HFF-Myc (cell line): ENCODE measurements at regions not wholly inside any gene's neighbourhood (a gene's known extent, or its start where the extent isn't known, plus 50 kb on each side); places are given as distances from the start of the nearest gene placed in this dataset.

Source experiments
- DNase-seq: peaks from one replicate; pipeline ENCODE4 v3.0.0-alpha.2; 2011; ENCODE audit warnings: low read depth; ENCODE audit errors: extremely low read depth
- H3K4me3 ChIP-seq: replicated peaks from 2 replicates; pipeline ENCODE4 v1.5.1; 2011; ENCODE audit warnings: low read depth, mild to moderate bottlenecking, control low read depth, low read length
- TF ChIP-seq, protein P1 (sequence below): IDR thresholded peaks from 2 replicates; pipeline ENCODE4 v1.5.1; 2012; ENCODE audit warnings: mild to moderate bottlenecking, low read depth, low read length, control low read depth; ENCODE audit errors: missing control alignments

DNA sequence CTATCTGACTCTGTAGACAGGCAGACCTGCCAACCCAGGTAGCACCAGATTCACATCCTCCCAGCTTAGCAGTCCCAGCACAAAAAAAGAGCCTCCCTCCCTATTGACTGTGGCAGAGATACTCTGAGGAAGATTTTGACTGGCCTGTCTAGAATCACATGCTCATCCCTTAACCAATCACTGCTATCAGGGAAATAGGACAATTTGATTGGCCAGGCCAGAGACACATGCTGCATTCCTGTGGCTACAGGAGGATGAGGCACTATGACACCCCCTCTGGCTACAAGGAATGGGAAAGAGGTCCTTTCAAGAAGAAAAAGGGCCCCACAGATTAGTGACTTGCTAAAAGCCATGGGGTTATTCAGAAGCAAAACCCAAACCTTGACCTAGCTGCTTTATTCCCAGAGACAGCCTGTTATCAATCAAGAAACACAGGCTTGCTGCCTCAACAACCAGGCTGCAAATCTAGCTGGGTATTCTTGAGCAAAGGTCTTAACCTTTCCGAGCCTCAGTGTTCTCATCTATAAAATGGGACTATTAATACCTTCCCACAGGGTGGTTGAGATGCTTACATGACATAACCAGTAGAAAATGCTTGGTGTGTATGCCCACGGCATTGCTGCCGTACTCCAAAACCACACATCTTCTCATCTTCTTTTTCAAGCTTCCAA lies 147.6 kb downstream of the BCOR start:
- no peak for DNase-seq
- TF ChIP-seq, protein P1, sequence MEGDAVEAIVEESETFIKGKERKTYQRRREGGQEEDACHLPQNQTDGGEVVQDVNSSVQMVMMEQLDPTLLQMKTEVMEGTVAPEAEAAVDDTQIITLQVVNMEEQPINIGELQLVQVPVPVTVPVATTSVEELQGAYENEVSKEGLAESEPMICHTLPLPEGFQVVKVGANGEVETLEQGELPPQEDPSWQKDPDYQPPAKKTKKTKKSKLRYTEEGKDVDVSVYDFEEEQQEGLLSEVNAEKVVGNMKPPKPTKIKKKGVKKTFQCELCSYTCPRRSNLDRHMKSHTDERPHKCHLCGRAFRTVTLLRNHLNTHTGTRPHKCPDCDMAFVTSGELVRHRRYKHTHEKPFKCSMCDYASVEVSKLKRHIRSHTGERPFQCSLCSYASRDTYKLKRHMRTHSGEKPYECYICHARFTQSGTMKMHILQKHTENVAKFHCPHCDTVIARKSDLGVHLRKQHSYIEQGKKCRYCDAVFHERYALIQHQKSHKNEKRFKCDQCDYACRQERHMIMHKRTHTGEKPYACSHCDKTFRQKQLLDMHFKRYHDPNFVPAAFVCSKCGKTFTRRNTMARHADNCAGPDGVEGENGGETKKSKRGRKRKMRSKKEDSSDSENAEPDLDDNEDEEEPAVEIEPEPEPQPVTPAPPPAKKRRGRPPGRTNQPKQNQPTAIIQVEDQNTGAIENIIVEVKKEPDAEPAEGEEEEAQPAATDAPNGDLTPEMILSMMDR, result no peak
- no peak overlapping the region for H3K4me3 ChIP-seq

DNA sequence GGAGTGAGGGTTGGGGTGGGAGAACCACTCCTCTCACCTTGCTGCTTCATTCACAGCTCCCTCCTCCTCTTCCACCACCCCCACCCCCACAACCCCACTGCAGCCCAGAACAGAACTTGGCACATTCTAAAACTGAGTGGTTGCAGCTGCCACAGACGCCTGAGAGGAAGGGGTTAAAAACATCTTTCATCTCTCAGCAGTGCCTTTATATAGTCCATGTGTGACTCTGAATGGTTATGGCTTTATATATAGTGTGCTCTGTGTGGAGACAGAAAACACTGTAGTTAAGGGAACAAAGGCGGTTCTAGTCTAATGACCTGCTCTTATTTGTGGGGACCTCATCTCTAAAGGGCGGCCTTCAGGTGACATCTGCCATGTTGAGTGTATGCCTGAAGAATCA lies 144.8 kb downstream of the BCOR start:
- TF ChIP-seq, protein P1, result no peak
- DNase-seq, result no peak
- H3K4me3 ChIP-seq, result no peak overlapping the region

DNA sequence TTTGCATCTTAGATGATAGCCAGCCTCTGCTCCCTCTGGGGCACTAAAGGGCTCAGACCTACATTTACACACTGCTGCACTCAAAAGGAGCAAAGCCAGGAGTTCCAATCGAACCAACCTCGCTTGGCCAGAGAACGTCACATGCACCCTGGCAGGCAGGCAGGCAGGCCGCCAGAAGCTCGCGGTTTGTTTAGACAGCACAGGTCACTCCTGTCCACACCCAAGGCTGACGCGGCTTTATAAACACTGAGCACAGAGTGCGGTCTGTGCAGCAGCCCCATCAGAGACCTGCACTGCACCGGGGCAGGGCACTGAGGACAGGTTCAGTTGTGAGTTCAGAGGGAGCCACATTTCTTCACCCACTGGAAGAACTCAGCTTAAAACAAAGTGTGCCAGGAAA lies 143.9 kb downstream of the BCOR start:
- TF ChIP-seq, protein P1, result no peak
- DNase-seq, result no peak
- no peak overlapping the region for H3K4me3 ChIP-seq

DNA sequence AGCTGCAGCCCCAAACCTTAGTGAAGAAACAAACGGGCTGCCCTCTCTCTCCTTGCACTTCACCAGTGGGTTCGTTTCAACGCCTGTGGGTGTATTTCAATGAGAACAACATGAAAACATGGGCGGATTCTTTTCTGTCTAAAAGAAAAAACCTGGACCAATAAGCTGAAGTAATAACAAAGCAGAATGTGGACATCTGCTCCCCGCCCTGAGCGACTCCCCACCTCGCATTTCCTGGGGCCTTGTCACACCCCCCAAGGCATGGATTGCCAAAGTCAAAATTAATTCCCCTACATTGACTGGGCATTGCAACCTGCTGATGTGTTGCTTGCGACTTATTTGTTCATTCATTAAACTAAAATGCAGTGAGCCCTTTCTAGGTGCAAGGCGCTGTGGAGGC lies 142.9 kb downstream of the BCOR start:
- H3K4me3 ChIP-seq, result no peak overlapping the region
- TF ChIP-seq, protein P1, result no peak
- no peak for DNase-seq

DNA sequence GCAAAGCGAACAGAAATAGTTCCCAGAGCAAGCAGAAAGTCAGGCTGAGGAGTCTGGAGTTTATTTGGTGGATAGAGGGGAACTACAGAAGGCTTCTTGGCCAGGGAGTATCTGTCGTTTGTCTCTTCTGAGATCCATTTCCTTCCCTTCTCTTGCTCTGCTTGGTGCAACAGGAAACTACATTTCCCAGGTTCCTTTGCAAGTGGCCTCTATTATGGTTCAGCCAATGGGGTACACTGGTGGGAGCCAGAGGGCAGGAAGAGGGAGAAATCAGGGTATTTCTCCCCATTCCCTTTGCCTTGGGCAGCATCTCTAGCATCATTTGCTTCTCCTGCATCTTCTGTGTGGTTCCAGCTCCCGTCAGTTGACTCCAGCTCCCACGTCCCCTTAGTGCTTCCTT lies 142.1 kb downstream of the BCOR start:
- H3K4me3 ChIP-seq, result no peak overlapping the region
- DNase-seq, result no peak
- TF ChIP-seq, protein P1, result no peak

DNA sequence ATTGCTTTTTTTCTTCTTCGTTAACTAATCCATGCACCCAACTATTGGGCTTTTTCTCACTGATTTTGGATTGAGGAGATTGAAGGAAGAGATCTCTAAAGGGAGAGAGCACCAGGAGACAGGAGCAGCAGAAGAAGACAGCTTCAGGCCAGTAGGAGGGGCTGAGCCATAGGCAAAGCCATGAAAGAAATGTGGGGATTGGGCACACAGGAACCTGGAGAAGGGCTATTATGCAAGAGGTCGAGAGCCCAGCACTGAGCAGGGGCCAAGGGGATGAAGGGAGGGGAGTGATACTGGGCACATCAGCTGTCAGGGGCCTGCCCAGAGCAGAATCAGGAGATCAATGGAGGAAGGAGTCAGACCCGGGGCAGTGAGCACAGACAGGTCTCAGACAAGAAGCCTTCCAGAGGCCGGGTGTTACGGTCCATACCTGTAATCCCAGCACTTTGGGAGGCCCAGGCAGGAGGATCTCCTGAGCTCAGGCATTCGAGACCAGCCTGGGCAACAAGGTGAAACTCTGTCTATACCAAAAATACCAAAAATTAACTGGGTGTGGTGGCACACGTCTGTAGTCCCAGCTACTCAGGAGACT lies 140.9 kb downstream of the BCOR start:
- no peak for DNase-seq
- TF ChIP-seq, protein P1, result no peak

More for the DNA sequence above, 140.9 kb downstream of the BCOR start:
- no peak overlapping the region for H3K4me3 ChIP-seq
